Upper lobe of left lung (tissue), 4 donors: ENCODE measurements at regions not wholly inside any gene's neighbourhood (a gene's known extent, or its start where the extent isn't known, plus 50 kb on each side); places are given as distances from the start of the nearest gene placed in this dataset.

Source experiments
- CTCF ChIP-seq, 6 experiments: fragments of 450-650 bp in 4 of 6; fragments of 200-600 bp in 2 of 6; sonication (generic) in 2 of 6; IDR thresholded peaks; one replicate each; pipeline ENCODE4 v1.5.1; 2016 to 2019; ENCODE audit warnings: antibody characterized with exemption in 6 of 6
- POLR2A ChIP-seq, 4 donors: fragments of 450-650 bp; IDR thresholded peaks; one replicate each; pipeline ENCODE4 v1.5.1; 2016 to 2017; ENCODE audit warnings: antibody characterized with exemption in 4 of 4, mild to moderate bottlenecking in 2 of 4
- POLR2AphosphoS5 ChIP-seq, 2 donors: sonication (generic); formaldehyde crosslinking; IDR thresholded peaks; one replicate each; pipeline ENCODE4 v1.5.1; 2017; ENCODE audit warnings: antibody characterized with exemption in 2 of 2

GRCh38 chr10:42887734-42888503 lies 105.3 kb downstream of the BMS1 start:
- TF ChIP-seq CTCF (IDR thresholded peaks at IDR 0.05) (no peak), POLR2AphosphoS5 (IDR thresholded peaks at IDR 0.05) (no peak), POLR2A (IDR thresholded peaks at IDR 0.05) (no peak)
